HG03571 (cell line): ENCODE measurements at regions not wholly inside any gene's neighbourhood (a gene's known extent, or its start where the extent isn't known, plus 50 kb on each side); places are given as distances from the start of the nearest gene placed in this dataset.

ENCODE experiments used
- ATAC-seq: cut with Tn5 transposase; IDR thresholded peaks from one replicate; pipeline ENCODE4 v1.9.1; 2021; ENCODE audit not compliant: unreplicated experiment

DNA sequence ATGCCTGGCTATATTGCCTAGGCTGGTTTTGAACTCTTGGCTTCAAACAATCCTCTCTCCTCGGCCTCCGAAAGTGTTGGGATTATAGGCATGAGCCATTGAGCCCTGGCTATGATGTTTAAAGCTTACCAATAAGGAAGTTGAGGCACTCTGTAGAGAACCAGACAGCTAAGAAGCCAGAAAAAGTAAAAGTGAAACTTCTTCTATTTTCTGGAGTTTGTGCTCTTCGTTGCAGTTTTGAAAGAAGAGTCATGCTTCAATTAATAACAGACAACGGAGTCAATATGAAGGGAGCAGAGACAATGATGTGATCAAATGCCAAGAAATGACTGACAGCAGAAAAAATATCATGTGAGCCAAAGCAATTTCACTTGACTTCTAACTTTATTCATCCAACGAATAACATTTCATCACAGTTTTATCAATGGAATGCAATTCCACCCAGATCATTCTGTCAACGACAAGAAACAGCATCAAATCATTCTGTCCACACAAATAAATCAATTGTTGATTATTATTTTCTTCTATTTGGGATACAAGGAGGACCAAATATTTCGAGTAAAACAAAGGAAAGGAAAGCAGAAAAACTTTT lies 175.5 kb upstream of the CELF4 start:
- no peak for ATAC-seq

DNA sequence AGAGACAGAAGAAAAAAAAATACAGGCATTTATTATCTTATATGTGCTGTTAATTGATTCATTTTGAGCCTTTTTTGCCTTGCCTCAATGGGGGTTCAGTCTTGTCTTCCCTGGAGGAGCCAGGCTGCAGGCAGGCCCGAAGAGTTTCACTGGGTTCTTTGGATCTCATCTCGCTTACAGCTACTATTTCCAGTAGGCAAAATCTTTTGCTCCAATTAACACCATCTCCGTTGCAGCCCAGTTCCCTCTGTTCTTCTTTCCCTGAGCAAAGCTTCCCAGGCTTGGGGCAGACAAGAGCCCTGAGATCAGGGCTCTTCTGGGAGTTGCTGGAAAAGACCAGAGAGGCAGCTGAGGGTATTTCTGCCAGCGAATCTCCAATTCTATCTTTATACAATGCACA lies 168.8 kb upstream of the CELF4 start:
- no peak for ATAC-seq

DNA sequence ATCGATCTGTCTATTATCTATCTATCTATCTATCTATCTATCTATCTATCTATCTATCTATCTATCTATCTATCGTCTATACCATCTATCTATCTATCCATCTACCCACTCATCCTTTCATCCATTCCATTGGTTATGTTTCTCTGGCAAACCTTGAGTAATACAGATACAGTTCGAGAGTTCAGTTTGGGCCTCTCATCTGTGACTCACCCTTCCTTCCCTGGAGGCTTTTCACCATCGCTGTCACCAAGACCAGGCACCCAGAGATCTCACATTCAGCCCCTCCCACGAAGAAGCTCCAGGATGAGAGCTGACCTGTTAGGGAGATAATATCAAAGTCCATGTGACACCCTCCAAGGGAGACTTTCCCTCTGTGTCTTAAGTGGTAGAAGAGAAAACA lies 164.1 kb upstream of the CELF4 start:
- ATAC-seq, result no peak

DNA sequence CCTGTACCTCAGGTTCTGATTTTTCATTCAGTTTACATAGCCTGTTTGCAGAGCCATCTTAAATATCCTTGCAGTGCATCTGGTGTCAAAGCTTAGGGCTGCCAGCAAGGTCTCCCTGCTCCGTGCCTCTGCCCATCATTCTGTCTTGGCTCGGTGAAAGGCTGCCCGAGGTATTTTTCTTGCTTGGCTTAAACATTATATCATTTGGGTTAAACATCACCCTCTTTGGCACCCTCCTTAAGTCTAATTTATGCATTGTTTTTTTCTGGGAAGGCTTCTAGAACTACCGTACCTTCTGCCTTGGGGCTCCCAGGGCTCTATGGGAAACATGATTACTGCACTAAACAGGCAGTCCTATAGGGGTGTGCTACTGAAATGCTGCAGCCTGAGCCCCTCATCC lies 158.6 kb upstream of the CELF4 start:
- ATAC-seq, result no peak

DNA sequence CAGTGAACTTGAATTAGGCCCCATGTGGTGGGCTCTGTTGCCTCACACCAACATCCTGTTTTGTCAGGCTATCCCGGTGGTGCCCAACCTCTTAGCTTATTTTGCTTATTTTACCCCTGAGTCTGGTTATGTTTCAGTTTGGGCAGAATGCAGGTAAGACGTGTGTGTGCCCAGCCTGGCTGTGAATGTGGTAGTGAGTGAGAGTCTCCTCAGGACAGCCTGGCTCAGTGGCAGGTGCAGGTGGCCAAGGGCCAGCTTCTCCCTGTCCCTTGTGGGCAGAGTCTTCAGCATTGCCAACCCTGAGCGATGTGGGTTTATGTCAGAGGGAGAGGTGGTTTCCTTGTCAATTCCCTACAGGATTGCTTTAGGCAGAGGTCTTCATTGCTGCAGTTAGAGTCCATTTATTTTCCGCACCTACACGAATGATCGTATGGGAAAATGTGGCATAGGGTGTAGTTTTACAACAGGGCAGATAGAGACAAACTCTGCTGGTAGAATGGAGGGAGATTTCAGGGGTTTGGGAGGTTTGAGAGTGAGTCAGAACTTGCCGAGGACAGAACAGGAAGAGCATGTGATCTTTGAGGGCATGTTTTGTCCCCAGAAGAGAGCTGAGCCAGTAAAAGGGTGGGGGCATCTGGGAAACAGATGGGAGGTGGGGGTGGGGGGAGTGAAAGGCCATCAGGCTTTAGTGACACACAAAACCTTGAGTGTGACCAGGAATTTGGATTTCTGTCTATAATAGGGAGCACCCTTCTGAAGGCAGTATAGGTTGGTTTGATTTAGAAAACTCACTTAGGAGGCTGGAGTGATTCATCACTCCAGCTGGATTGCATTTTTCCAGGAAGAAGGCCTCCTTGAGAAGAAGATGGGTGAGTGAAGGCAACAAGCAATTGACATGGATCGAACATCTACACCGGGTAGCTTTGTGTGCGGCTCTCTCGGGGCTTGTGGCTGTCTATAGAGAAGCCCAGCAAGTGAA lies 156.2 kb upstream of the CELF4 start:
- ATAC-seq, result no peak

DNA sequence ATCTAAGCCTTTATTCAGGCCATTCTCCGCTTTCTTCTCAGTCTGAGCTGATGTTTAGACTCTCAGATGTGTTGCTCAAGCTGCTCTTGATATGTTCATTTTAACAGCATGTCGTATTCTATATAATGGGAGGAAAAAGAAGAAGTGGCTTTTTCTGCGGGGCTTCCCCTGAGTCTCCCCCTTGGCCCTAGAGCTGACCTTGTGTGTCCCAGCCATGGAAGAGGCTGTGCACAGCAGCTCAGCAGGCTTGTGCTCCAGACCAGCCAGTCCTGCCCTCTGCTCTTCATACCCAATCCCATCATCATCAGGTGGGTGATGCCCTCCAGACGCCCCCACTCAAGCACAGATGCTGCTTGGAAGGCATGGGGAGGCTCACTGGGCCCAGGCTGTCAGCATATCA lies 155.1 kb upstream of the CELF4 start:
- no peak for ATAC-seq

DNA sequence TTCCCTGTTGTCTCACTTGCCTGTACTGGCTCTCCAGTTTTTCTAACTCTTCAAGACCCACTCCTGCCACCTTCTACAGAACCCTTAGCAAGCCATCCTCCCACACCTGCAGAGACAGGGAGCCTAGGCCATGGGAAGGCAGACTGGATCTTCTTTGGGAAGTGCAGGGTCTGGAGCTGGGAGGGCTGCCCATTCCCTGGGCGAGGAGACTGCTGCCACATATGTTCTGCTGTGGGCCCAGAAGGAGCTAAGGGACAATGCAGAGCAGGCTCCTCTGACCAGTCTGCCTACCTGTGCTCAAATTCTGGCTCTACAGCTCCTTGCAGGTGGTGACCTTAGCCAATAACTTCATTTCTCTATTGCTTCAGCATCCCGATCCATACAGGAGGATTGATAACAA lies 152.1 kb upstream of the CELF4 start:
- no peak for ATAC-seq

DNA sequence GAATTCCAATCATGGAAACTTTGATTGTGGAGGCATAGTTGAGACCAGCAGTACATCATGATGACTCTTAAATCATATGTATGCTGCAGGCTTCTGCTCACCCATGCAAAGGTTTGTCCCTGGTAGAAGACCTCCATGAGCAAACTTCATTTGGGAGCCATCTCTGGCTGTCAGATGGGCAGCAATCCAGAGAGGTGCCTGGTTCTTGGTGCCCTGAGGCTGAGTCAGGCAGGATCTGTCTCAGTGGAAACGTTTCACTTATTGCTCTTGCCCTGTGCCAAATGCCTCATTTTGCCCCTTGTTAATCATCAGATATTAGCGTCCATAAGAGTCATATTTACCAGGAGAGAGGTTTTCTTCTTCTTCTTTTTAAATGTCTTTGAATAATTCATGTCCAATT lies 151.5 kb upstream of the CELF4 start:
- ATAC-seq, result no peak

DNA sequence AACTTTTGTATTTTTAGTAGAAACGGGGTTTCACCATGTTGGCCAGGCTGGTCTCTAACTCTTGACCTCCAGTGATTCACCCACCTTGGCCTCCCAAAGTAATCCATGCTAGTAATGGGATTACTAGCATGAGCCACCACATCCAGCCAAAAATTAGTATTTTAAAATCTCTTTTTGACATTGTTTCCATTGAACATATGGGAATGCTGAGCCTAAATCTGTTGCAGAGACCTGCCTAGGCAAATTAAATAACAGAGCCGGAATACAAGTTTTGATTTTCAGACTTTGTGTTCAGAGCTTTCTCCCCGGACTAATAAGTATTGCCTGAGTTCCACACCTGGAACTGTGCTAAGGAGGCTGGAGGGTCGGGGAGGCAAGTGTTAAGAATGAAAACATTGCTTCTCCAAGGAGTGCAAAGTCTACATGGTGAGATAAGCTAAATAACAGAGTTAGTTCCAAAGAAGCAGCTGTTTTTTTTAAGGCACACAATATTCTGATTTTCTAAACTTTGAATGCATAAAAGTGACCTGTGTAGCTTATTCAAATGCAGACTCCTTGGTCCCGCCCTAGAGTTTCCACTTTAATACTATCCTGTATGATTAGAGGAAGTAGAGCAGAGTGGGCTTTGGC lies 150.6 kb upstream of the CELF4 start:
- ATAC-seq, result no peak

DNA sequence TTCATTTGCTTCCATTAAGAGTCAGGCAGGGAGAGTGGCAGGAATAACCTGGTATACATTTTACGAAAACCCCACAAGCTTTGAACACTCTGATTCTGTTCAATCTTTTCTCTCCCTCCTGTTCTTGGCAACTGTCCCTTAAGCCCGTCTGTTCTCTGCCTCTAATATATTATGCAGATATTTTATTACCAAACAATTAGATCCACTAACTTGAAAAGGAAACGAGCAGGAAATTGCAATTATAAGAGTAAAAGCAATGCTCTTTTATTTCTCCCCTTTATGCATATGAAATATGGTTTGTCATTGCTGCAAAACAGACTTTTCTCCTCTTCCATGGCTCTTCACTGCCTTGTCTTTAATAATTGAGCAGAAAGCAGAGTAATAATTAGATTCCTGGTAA lies 149.1 kb upstream of the CELF4 start:
- ATAC-seq, result no peak

DNA sequence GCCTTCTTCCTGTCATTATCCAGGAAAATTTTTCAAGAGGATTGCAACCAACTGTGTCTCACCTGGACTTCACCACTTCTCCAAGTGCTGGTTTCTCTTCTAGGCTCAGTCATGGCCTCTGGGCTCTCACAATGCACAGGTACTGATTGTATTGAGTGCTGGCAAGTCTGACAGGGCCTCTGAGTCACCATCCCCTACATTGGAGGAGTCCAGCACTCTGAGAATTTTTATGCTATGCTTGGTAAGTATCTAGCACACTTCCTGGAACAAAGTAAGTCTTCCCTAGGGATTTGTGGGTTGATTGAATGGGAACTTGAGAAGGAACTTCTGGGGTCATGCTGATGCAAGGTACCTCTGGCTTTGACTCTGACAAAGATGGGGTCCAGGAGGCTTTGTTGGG lies 147.2 kb upstream of the CELF4 start:
- no peak for ATAC-seq

DNA sequence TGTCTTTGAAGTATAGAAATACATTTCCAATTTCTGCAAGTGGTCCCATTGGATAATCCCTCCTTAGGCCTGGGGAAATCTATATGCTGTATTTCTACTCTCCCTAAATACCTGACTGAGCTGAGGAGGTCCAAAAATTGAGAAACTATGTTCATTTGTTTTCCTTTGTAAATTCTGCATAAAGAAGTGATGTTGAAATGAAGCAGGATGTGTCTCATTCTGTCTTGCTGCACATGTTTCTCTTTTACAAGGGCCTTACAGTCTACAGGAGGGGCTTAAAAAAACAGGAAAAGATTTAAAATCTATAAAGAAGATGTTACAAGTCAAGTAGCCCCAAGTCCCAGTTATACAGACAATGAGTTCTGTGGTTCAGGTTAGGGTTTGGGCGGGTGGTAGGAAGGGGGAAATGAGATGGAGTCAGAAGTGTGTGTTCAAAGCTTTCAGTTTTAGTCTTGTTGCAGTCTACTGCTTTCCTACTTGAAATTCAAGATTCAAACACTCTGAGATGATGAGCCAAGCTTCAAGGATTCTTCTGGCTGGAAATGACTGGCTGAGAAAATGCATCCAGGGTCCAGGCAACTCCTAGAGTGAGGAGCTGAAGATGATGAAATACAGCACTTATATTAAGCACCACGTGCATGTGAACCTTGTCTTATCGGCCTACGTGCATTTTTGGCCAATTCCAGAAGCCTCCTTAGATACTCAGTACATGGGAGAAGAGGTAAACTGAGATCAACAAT lies 146.3 kb upstream of the CELF4 start:
- ATAC-seq, result no peak

DNA sequence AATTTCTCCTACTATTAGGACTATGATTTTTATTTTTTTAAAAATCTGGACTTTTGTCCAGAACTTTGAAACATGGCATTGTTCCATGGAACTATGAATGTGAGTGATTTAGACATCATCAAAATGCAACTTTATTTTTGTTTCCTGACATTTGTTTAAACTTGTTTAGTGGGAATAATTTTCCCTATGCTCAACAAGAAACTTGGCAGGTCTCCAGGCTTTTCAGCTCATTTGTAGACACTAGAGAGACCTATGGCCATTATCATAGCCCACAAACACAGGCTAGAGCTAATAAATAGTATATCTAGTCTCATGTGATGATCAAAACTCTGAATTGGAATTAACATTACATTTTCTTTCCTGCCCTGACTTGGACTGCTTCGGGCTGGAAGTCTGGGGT lies 145.1 kb upstream of the CELF4 start:
- ATAC-seq, result no peak

DNA sequence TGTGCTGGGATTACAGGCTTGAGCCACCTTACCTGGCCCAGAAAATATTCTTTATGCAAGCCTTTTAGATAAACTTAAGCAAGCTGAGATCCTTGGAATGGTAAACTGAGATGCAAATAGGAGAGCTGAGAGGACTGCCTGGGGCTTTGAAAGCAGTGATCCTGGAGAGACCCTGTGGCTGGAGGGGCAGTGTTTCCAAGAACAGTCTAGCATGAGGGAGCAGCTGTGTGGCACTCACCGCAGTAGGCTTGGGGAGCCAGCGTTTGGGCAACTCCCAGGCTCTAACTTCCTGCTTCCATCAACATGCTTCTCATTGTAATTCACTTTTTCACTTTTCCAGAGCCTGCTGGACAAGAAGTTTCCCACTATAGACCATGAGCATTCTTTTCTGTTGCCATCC lies 144.1 kb upstream of the CELF4 start:
- ATAC-seq, result no peak

DNA sequence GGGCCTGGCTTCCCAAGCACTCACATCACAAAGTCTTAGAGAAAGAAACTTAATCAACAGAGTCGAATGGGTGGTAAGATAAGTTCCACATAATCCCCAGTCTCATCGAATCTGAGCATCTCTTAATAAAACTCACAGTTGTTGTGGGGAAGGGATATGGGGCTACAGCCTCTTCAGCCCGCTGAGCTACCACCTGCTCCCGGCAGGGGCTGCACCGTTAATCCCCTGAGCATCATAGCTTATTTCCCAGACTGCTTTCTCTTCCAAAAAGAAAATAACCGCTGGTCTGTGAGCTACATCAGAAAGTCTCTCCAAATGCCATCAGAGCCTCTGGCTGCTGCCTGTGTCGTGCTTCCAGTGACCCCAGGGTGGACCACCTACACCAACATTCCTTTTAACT lies 139.4 kb upstream of the CELF4 start:
- no peak for ATAC-seq

DNA sequence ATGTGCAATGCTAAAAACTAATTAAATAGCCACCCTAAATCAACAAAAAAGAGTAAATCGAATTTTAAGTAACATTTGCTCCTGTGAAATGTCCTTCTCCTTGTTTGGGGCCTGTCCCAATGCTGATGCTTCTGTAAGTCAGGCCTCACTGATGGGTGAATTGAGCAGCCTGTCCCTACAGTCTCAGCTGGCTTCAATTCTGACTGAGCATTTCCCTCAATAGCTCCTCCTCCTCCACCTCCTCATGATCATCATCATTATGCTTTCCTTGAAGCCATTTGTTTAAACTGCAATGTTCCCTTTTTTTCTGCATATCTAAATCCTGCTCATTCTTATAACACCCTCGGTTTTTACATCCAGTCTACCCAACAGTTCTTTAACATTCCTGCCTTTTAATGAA lies 137.2 kb upstream of the CELF4 start:
- ATAC-seq, result no peak

DNA sequence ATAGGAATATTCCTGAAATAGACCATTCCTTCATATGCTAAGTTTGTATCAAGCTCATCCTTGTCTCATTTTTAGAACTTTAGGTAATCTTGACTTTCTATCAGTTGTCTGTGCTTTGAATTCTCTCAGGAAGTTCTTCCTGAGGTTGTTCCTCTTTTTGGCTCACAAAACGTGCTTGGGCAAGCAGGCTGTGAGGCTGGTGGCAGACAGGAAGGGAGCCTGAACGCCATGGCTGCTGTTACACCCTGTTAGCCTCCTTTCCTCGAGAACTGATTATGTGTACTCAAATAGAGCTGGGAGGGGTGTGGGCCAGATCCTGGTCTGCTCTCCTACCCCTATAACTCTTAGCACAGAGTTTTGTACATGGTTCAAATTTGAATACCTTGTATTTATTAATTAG lies 136.4 kb upstream of the CELF4 start:
- ATAC-seq, result no peak

DNA sequence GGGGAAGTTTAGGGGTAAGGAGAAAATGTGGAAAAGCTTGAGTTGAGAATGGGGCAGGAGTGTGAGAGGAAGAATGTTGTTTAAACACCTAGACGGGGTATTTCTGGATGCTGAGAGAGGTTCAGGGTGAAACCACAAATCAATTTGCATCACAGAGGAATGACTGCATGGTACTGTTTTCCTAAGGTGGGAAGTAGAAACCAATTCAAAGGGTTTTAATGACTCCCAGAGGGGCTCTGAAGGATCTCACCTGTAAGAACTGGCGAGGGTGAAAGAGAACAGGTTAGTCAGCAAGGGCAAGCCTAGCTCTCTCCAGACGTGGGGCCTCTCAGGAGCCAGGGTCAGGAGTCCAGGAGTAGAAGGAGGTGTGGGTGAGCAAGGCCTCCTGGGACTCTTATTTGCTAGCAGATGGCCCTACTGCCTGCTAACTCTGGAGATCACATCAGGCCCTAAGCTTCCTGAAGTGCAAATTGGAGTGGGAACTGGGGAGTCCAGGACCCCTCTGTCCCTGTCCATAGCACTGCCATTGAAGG lies 133.0 kb upstream of the CELF4 start:
- no peak for ATAC-seq

DNA sequence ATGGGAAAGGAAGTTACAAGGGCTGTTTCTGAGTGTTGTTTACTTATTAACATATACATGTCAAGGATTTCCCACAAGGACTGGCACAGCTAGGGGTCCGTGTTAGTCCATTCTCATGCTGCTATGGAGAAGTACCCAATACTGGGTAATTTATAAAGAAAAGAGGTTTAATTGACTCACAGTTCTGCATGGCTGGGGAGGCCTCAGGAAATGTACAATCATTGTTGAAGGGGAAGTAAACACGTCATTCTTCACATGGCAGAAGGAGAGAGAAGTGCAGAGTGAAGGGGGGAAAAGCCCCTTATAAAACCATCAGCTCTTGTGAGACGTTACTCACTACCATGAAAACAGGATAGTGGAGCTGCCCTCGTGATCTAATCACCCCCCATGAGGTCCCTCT lies 128.9 kb upstream of the CELF4 start:
- ATAC-seq, result no peak

DNA sequence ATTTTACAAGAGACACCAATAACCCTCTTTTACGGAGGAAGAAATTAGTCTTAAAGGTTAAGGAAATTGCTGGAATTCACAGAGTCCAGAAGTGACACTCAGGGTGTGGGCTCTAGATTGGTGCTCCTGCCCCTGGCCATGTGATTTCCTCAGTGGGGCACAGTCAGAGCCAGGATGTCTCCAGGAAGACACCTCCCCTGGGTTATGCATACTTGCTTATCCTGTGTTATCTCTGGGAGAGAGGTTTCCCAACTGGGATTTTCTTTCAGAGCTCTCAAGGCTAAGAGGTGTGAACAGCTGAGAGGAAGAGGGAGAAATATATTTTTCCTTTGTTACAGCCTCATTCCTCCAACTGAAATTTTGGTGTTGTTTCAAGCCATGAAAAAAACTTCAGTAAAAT lies 125.6 kb upstream of the CELF4 start:
- ATAC-seq, result no peak

DNA sequence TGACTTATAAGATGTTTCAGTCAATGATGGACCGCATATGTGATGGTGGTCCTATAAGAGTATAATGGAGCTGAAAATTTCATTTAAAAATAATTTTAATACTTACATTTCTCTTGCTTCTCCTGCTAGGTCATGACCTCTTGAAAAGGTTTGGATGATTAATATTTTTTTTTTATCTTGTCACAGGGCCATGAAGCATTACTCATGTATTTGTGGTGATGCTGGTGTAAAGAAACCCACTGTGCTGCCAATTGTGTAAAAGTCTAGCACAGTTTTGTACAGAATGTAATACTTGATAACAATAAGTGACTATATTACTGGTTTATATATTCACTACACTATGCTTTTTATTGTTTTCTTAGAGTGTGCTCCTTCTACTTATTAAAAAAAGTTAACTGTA lies 124.2 kb upstream of the CELF4 start:
- no peak for ATAC-seq
